ENCODE measurements at regions not wholly inside any gene's neighbourhood (a gene's known extent, or its start where the extent isn't known, plus 50 kb on each side); places are given as distances from the start of the nearest gene placed in this dataset.
"Not testable (repeated sequence)": the region's sequence is repeated elsewhere in the genome, so short reads cannot be mapped to it uniquely, and the experiment has no call there.

GRCh38 chr6:104676679-104677078 lies 183.0 kb downstream of the HACE1 start:
- H3K4me3 Mint-ChIP-seq, CTCF ChIA-PET, H3K4me1 Mint-ChIP-seq, H3K27me3 Mint-ChIP-seq, H3K27ac Mint-ChIP-seq, DNase-seq, H3K9me3 Mint-ChIP-seq, H3K36me3 Mint-ChIP-seq: not testable (repeated sequence)

GRCh38 chr6:104675161-104675560 lies 184.6 kb downstream of the HACE1 start:
- H3K27ac Mint-ChIP-seq, H3K27me3 Mint-ChIP-seq, CTCF ChIA-PET: not testable (repeated sequence)

GRCh38 chr6:104673078-104673477 lies 186.6 kb downstream of the HACE1 start:
- H3K9me3 Mint-ChIP-seq, H3K4me3 Mint-ChIP-seq, H3K27me3 Mint-ChIP-seq, H3K27ac Mint-ChIP-seq, CTCF ChIA-PET, DNase-seq, H3K4me1 Mint-ChIP-seq, H3K36me3 Mint-ChIP-seq: not testable (repeated sequence)

More at GRCh38 chr6:104675161-104675560, 184.6 kb downstream of the HACE1 start:
- not testable (repeated sequence) for H3K4me3 Mint-ChIP-seq, DNase-seq, H3K36me3 Mint-ChIP-seq, H3K9me3 Mint-ChIP-seq, H3K4me1 Mint-ChIP-seq

GRCh38 chr6:104671591-104671891 lies 188.2 kb downstream of the HACE1 start:
- H3K27me3 Mint-ChIP-seq, H3K9me3 Mint-ChIP-seq, H3K4me3 Mint-ChIP-seq, H3K27ac Mint-ChIP-seq, DNase-seq, H3K36me3 Mint-ChIP-seq, H3K4me1 Mint-ChIP-seq: not testable (repeated sequence)
- CTCF ChIA-PET = interaction anchor here (0.6 kb wide), 1 partner anchor 155 kb away, joined by 3 read pairs; no protein-coding TSS in a partner anchor

DNA sequence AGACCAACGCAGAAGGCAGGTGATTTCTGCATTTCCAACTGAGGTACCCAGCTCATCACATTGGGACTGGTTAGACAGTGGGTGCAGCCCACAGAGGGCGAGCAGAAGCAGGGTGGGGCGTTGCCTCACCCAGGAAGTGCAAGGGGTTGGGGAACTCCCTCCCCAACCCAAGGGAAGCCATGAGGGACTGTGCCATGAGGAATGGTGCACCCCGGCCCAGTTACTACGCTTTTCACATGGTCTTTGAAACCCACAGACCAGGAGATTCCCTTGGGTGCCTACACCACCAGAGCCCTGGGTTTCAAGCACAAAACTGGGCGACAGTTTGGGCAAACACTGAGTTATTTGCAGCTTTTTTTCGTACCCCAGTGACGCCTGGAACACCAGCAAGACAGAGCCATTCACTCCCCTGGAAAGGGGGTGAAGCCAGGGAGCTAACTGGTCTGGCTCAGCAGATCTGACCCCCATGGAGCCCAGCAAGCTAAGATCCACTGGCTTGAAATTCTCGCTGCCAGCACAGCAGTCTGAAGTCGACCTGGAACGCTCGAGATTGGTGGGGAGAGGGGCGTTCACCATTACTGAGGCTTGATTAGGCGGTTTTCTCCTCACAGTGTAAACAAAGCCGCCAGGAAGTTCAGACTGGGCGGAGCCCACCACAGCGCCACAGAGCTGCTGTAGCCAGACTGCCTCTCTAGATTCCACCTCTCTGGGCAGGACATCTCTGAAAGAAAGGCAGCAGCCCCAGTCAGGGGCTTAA lies 188.7 kb downstream of the HACE1 start:
- H3K9me3 Mint-ChIP-seq, H3K27me3 Mint-ChIP-seq, H3K36me3 Mint-ChIP-seq, DNase-seq, H3K4me1 Mint-ChIP-seq, H3K4me3 Mint-ChIP-seq, H3K27ac Mint-ChIP-seq: not testable (repeated sequence)
- CTCF ChIA-PET = interaction anchor here (0.6 kb wide), 1 partner anchor 156 kb away, joined by 3 read pairs; no protein-coding TSS in a partner anchor

DNA sequence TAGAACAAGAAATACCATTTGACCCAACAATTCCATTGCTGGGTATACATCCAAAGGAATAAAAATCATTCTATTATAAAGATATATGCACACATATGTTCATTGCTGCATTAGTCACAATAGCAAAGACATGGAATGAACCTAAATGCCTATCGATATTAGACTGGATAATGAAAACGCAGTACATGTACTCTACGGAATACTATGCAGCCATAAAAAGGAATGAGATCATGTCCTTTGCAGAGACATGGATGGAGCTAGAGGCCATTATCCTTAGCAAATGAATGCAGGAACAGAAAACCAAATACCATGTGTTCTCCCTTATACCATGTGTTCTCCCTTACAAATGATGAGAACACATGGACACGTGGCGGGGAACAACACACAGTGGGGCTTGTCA lies 190.2 kb downstream of the HACE1 start:
- CTCF ChIA-PET = no interaction called here
- peaks cover 5% of the 10 kb centered on the region for H3K9me3 Mint-ChIP-seq
- no peaks in the 10 kb centered on the region for H3K36me3 Mint-ChIP-seq
- H3K27me3 Mint-ChIP-seq = peaks cover 6% of the 10 kb centered on the region
- DNase-seq = no peak
- peaks cover 2% of the 10 kb centered on the region for H3K4me1 Mint-ChIP-seq
- no peak overlapping the region for H3K27ac Mint-ChIP-seq
- H3K4me3 Mint-ChIP-seq = no peak overlapping the region

DNA sequence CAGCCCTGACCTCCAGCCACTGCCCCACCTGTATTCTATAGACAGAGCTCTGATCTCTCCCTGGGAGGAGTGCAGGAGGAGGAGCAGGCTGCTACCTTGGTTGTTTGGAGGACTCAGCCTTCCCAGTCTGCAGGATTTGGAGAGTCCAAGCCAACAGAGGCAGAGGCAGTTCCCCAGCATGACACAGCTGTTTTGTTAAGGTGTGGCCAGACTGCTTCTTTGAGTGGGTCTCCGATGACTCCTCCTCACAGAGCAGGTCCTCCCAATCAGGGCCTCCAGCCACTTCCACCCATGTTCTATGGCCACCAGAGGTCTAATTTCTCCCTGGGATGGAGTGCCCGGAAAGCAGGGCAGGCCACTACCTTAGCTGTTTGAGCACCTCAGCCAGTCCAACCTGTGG lies 203.5 kb downstream of the HACE1 start:
- no peaks in the 10 kb centered on the region for H3K9me3 Mint-ChIP-seq
- no peak overlapping the region for H3K4me3 Mint-ChIP-seq
- no peaks in the 10 kb centered on the region for H3K36me3 Mint-ChIP-seq
- DNase-seq = no peak
- CTCF ChIA-PET = no interaction called here
- H3K4me1 Mint-ChIP-seq = no peaks in the 10 kb centered on the region
- H3K27ac Mint-ChIP-seq = no peak overlapping the region
- peaks cover 7% of the 10 kb centered on the region for H3K27me3 Mint-ChIP-seq

GRCh38 chr6:104653781-104654180 lies 205.9 kb downstream of the HACE1 start:
- CTCF ChIA-PET = no interaction called here
- H3K27ac Mint-ChIP-seq = no peak overlapping the region
- H3K9me3 Mint-ChIP-seq = no peaks in the 10 kb centered on the region
- no peak overlapping the region for H3K4me3 Mint-ChIP-seq
- peaks cover 3% of the 10 kb centered on the region for H3K27me3 Mint-ChIP-seq
- DNase-seq = no peak
- H3K36me3 Mint-ChIP-seq = no peaks in the 10 kb centered on the region
- no peaks in the 10 kb centered on the region for H3K4me1 Mint-ChIP-seq

DNA sequence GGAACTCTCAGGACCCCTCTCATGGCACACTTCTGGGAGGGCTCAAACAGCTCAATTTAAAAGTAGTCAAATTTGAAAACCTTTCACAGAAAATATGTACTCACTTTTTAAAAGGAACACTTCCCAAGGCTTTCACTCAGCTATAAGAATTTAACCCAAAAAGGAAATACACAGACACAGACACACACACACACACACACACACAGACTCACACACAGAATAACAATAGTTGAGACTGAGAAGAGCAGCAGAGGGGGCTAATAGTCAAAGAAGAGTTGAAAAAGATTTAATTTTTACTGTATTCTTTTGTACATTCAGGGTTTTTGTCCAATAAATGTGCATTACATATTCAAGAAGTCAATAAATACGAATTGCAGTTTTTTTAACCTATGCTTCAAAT lies 211.4 kb downstream of the HACE1 start:
- H3K4me1 Mint-ChIP-seq = no peaks in the 10 kb centered on the region
- H3K9me3 Mint-ChIP-seq = no peaks in the 10 kb centered on the region
- no peaks in the 10 kb centered on the region for H3K36me3 Mint-ChIP-seq
- H3K4me3 Mint-ChIP-seq = no peak overlapping the region
- CTCF ChIA-PET = no interaction called here
- no peak for DNase-seq
- no peak overlapping the region for H3K27ac Mint-ChIP-seq
- peaks cover 3% of the 10 kb centered on the region for H3K27me3 Mint-ChIP-seq

DNA sequence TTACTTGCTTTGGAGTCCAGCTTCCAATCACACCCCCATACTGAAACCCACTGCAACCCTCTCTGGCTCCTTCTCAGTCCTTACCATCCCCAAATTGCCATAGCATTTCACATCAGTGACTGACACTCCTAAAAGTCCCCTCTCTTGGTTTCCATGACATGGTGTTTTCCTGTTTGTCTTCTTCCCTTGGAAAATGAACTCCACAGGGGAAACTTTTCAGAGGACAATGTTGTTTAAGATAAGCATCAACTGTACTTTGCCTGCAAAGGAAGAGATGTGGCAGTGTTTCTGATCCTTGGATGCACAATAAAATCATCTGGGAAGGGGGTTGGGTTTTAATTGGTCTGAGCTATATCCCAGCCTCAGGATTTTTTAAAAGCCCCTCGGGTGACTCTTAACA lies 214.9 kb downstream of the HACE1 start:
- Mint-ChIP-seq H3K9me3 (no peaks in the 10 kb centered on the region), H3K4me1 (no peaks in the 10 kb centered on the region), H3K27ac (no peak overlapping the region), H3K27me3 (peaks cover 3% of the 10 kb centered on the region), H3K4me3 (no peak overlapping the region), H3K36me3 (no peaks in the 10 kb centered on the region)
- DNase-seq = no peak
- CTCF ChIA-PET = no interaction called here

GRCh38 chr6:104642871-104643270 lies 216.8 kb downstream of the HACE1 start:
- Mint-ChIP-seq H3K4me3 (no peak overlapping the region), H3K9me3 (no peaks in the 10 kb centered on the region), H3K36me3 (no peaks in the 10 kb centered on the region), H3K4me1 (peaks cover 7% of the 10 kb centered on the region), H3K27me3 (peaks cover 3% of the 10 kb centered on the region), H3K27ac (no peak overlapping the region)
- DNase-seq = no peak
- CTCF ChIA-PET = no interaction called here

GRCh38 chr6:104640761-104641160 lies 219.0 kb downstream of the HACE1 start:
- DNase-seq = no peak
- H3K36me3 Mint-ChIP-seq = no peaks in the 10 kb centered on the region
- CTCF ChIA-PET = no interaction called here
- no peaks in the 10 kb centered on the region for H3K9me3 Mint-ChIP-seq
- H3K27me3 Mint-ChIP-seq = peaks cover 3% of the 10 kb centered on the region
- H3K4me3 Mint-ChIP-seq = no peak overlapping the region
- no peak overlapping the region for H3K27ac Mint-ChIP-seq
- H3K4me1 Mint-ChIP-seq = peaks cover 7% of the 10 kb centered on the region

DNA sequence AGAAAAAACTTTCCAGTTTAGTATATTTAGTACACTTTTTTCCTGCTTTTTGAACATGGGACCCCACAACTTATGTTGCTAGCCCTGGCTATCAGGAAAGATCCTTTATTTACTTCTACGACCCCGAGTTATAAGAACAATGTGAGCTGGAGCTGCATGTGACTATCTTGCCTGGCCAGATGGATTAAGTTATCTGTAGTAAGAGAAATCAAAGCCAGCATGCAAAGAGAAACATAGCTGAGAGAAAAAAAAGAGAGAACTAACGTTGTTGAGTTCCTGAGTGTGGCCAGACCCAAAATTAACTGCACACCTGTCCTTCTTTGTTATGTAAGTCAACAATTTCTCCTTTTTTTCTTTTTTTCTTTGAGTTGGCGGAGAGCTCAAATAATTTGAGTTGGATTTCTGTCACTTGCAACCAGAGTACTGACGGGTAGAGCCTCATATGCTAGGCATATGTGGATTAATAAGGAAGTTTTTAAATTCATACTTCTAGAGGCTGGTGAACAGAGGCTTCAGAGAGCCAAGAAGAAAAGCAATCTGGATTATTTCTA lies 219.5 kb downstream of the HACE1 start:
- Mint-ChIP-seq H3K4me1 (peaks cover 7% of the 10 kb centered on the region), H3K4me3 (no peak overlapping the region), H3K27me3 (peaks cover 3% of the 10 kb centered on the region), H3K9me3 (no peaks in the 10 kb centered on the region), H3K36me3 (no peaks in the 10 kb centered on the region), H3K27ac (no peak overlapping the region)
- no peak for DNase-seq
- CTCF ChIA-PET = no interaction called here

DNA sequence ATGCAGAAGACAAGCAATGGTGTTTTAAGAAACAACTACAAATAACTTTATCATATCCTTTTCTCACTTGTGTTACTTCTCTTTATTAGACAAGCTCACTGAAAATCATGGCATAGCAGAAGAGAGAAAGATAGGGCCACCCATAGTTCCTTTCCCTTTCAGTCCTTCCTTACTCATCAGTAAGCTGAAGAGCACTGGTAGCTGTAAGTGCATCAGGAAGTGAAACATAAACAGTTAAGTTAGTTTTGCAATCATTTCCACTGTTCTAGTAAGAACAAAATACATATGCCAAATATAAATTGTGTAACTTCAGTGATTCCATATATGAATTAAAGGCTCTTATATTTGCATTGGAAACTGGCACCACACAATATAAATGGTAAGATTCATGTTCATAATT lies 220.1 kb downstream of the HACE1 start:
- CTCF ChIA-PET = no interaction called here
- peaks cover 7% of the 10 kb centered on the region for H3K4me1 Mint-ChIP-seq
- H3K4me3 Mint-ChIP-seq = no peak overlapping the region
- H3K27me3 Mint-ChIP-seq = peaks cover under 1% of the 10 kb centered on the region
- no peak overlapping the region for H3K27ac Mint-ChIP-seq
- H3K36me3 Mint-ChIP-seq = no peaks in the 10 kb centered on the region
- H3K9me3 Mint-ChIP-seq = no peaks in the 10 kb centered on the region
- no peak for DNase-seq

DNA sequence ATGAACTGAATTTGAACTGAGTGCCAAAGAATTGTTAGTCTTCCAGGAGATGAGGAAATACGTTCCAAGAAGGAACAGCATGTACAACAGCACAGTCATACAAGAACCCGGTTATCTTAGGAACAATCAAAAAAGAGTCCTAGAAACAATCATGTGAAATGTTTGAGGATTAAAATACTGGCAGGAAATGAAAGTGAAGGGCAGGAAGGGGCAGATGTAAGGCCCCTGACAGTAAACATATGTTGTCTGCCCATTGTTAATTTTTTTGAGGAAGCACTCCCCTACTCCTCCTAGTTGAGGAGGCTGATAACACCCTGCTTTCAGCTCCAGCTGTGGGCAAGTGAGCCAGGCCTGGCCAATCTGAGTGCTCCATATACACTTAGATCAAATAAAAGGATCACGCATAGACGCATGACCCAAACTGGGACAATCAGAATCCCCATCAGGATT lies 220.9 kb downstream of the HACE1 start:
- no peak overlapping the region for H3K27ac Mint-ChIP-seq
- DNase-seq = no peak
- no peaks in the 10 kb centered on the region for H3K36me3 Mint-ChIP-seq
- H3K4me3 Mint-ChIP-seq = no peak overlapping the region
- no peaks in the 10 kb centered on the region for H3K9me3 Mint-ChIP-seq
- H3K4me1 Mint-ChIP-seq = peaks cover 7% of the 10 kb centered on the region
- H3K27me3 Mint-ChIP-seq = no peaks in the 10 kb centered on the region
- CTCF ChIA-PET = no interaction called here
